ENCODE measurements at regions not wholly inside any gene's neighbourhood (a gene's known extent, or its start where the extent isn't known, plus 50 kb on each side); places are given as distances from the start of the nearest gene placed in this dataset.

GRCh38 chr14:65206448-65207096, 104.3 kb upstream of the MAX start:
- TF ChIP-seq USF2 (IDR thresholded peaks at IDR 0.05; ENCODE audit: borderline replicate concordance, low read depth, low read length) (no peak), FOXJ3 (CRISPR knock-in tag; IDR thresholded peaks at IDR 0.05) (no peak), MXI1 (IDR thresholded peaks at IDR 0.05; ENCODE audit: low read depth, low read length) (no peak), RCOR1 (IDR thresholded peaks at IDR 0.05; ENCODE audit: low read length) (no peak), POLR2AphosphoS5 (IDR thresholded peaks at IDR 0.05; ENCODE audit: low read depth, low read length) (no peak), CTCF (IDR thresholded peaks at IDR 0.05) (no peak), CHD2 (IDR thresholded peaks at IDR 0.05; ENCODE audit: low read length, partially characterized antibody) (no peak), REST (IDR thresholded peaks at IDR 0.05; ENCODE audit: low read depth, low read length) (no peak), MAX (IDR thresholded peaks at IDR 0.05; ENCODE audit: low read depth) (no peak), SIN3A (IDR thresholded peaks at IDR 0.05; ENCODE audit: borderline replicate concordance, low read depth, low read length) (no peak), RFX5 (IDR thresholded peaks at IDR 0.05; ENCODE audit: low read length) (no peak), USF1 (IDR thresholded peaks at IDR 0.05; ENCODE audit: borderline replicate concordance, low read depth) (no peak)

Measured in SK-N-SH (cell line).